Fibroblast of mammary gland (primary cell): ENCODE measurements at regions not wholly inside any gene's neighbourhood (a gene's known extent, or its start where the extent isn't known, plus 50 kb on each side); places are given as distances from the start of the nearest gene placed in this dataset.

Experiments used
- DNase-seq: peaks from one replicate; pipeline ENCODE4 v3.0.0-alpha.2; 2010; ENCODE audit warnings: low read depth
- H3K4me3 ChIP-seq: 2 replicates; pipeline ENCODE4 v1.5.1; 2011; ENCODE audit warnings: low read depth, mild to moderate bottlenecking, low read length, moderate library complexity; ENCODE audit not compliant: control insufficient read depth
- CTCF ChIP-seq: conservative IDR thresholded peaks from 2 replicates; pipeline ENCODE4 v1.5.1; 2011; ENCODE audit warnings: low read depth, low read length, inconsistent platforms; ENCODE audit not compliant: control insufficient read depth, insufficient read depth

DNA sequence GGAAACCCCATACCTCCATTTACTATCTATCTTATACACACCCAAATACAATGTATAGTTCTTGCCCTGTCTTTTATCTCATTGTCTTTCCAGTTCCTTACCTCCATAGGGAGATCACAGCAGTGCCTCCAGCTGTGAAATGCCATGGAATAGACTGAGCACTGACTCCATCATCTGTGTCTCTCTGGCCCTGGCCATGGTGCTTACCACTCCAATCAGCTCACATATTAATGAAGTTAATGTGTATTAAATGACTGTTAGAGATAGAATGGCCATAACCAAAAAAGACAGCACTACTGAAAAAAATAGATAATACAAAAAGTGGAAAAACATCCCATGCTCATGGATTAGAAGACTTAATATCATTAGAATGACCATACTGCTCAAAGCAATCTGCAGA is 240.4 kb upstream of the SOX21 start:
- DNase-seq: no peak
- H3K4me3 ChIP-seq: no peak overlapping the region
- TF ChIP-seq CTCF: no peak

DNA sequence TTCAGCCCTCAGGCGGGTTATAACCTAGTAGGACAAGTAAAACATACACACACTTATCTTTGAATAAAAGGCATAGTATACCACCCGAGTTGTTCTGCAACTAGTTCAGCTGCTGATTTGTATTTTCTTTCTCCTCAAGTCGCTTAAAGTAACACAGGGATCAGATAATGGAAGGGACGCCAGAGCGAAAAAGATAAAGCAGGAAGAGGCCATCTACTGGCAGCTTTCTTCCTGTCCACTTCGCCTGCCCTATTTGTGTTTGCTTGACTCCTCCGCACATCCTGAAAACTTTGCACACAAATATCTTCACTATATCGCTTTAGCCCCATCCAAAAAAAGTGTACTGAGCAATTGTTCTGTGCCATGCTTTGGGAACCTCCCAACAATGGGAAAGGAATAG is 238.0 kb upstream of the SOX21 start:
- H3K4me3 ChIP-seq: no peak overlapping the region
- peak; percentile 19 for TF ChIP-seq CTCF
- peak; percentile 11 for DNase-seq

- no peak for DNase-seq
- no peak for TF ChIP-seq CTCF
- H3K4me3 ChIP-seq: no peak overlapping the region
Observed at GRCh38 chr13:94947965-94948371, 235.6 kb upstream of the SOX21 start.

DNA sequence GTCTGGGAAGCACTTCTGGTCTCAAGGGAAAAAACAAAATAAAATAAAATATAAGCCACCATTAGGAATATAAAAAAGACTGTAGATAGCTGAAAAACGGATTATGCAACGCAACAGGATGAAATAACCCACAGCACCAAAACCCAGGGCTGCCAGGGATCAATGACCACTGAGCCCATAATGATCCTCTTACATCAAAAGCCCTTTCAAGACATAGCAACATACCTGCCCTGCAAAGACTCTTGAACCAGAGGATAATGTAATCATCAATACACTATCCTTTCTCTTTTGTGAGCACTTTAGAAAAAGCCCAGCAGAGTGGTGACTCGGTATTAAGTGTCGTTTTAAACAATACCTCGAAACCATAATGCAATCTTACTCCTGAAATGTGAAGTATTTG is 235.0 kb upstream of the SOX21 start:
- H3K4me3 ChIP-seq: no peak overlapping the region
- no peak for TF ChIP-seq CTCF
- DNase-seq: no peak

DNA sequence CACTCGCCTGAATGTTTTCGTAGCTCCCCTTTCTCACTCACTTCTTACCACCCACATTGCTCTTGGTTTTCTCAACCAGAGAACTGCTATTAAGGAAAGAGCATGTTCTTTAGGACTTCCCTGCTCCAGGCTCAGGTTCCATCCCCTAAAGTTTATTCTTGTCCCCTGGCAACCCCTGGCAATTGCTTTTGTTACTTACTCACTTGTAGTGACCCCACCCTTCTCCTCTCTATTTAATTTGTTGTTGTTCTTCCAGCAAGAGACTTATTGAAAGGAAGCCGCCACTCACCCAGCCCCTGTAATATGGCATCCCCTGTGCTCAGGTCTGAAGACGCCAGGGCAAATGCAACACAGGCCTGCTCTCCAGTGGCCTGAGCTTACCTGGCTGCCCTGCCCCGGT is 233.7 kb upstream of the SOX21 start:
- H3K4me3 ChIP-seq: no peak overlapping the region
- DNase-seq: no peak
- TF ChIP-seq CTCF: no peak

DNA sequence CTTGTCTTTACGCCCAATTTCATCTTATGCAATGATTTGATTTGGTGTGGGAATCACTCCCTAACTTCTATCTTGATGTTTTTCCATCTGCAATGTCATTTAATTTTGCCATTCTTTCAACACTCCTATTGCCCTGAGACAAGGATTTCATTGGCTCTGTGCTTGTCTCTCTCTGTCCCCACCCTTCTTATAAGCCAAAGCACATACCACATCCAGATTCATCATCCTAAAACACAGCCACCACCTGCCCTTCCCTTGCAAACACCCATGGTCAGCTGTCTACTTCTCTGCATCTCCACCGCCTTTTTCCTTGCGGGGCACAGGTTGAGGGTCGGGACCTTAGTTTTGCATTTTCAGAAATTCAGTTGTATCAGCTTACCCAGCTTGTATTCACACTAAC is 225.8 kb upstream of the SOX21 start:
- DNase-seq: no peak
- no peak overlapping the region for H3K4me3 ChIP-seq
- no peak for TF ChIP-seq CTCF

DNA sequence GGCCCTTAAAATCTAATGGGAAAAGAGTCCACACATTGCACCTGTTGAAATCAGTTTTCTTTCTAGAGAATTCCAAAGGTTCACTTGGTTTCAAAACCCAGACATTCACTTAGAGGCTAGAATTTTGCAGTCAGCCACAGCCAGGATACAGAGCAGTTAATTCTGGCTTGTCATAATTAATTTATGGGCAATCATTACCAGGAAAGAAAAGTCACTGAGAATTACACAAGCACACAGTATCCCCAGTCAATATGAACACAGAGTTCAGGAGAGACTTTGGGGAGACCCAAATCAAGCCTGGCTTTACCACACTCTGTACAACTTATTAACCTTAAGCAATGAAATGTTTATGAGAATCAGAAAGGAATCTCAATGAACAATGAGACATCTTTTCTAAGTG is 224.3 kb upstream of the SOX21 start:
- no peak for DNase-seq
- no peak overlapping the region for H3K4me3 ChIP-seq
- no peak for TF ChIP-seq CTCF
